ENCODE measurements at regions not wholly inside any gene's neighbourhood (a gene's known extent, or its start where the extent isn't known, plus 50 kb on each side); places are given as distances from the start of the nearest gene placed in this dataset.
"Not testable (repeated sequence)": the region's sequence is repeated elsewhere in the genome, so short reads cannot be mapped to it uniquely, and the experiment has no call there.

DNA sequence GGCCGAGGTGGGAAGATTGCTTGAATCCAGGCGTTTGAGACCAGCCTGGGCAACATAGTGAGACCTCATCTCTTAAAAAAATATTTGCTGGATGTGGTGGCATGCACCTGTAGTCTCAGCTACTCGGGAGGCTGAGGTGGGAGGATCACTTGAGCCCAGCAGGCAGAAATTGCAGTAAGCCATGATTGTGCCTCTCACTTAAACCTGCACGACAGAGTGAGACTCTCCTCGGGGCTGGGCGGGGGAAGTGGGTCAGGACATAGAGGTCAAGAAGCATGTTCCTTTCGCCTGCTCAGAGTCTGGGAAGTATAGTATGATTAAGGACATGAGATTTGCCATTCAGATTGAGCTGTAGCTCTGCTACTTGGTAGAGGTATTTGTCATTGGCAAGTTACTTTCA lies 52.3 kb downstream of the SEPTIN7 start:
- DNase-seq (ENCODE audit: low spot score), result not testable (repeated sequence)

DNA sequence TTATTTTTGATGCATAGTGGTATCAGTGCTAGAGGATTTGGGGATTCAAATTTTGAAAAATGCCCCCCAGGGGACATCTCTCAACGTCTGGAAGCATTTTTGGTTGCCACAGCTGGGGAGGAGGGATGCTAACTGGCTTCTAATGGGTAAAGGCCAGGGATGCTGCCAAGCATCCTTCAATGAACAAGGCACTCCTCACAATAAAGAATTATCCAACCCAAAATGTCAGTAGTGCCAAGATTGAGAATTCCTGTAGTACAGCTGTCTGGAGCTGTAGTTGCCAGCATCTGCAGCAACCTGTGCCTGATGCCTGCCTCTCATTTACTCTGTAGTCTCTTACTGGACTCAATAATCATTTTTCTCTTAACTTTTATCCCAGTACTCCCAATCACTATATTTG lies 53.5 kb downstream of the SEPTIN7 start:
- DNase-seq (ENCODE audit: low spot score), result no peak

DNA sequence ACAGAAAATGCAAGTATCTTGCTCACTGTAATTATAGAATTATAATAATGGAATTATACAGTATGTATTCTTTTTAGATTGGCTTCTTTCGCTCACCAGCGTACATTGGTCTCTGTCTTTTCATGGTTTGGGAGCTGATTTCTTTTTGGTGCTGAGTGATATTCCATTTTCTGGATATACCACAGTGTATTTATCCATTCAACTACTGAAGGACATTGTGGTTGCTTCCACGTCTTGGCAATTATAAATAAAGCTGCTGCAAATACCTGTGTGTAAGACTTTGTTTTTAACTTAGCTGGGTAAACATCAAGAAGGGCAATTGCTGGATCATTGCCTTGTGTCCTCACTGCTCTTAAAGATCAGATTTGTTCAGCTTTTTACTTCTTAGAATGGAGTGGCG lies 55.3 kb downstream of the SEPTIN7 start:
- DNase-seq (ENCODE audit: low spot score), result no peak

DNA sequence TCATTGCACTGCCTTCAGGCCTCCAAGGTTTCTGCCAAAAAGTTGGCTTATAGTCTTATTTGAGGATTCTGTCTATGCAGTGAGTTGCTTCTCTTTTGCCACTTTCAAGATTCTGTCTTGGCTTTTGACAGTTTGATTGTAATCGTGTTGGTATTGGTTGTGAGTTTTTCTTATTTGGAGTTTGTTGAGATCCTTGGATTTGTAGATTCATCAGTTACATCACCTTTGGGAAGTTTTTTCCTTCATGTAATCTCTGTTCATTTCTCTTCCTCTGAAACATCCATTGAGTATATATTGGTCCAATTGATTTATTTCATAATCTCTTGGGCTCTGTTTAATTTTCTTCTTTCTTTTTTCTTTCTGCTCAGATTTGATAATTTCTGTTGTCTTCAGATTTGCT lies 59.8 kb downstream of the SEPTIN7 start:
- DNase-seq (ENCODE audit: low spot score), result no peak

DNA sequence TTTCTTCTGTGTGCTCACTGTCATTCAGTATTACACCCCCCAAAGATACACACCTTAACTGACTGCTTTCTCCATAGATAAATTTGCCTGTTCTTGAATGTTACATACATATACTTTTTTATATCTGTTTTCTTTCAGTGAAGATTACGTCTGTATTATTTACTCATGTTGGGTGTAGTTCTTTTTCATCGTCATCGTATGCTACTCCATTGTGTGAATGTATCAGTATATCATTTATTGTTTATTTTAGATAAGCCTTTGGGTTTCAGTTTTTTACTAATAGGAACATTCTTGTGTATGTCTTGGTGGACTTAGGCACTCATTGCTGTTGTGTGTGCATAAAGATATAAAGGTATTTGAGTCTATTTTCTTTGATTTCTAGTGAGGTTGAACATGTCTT lies 64.4 kb downstream of the SEPTIN7 start:
- no peak for DNase-seq (ENCODE audit: low spot score)

DNA sequence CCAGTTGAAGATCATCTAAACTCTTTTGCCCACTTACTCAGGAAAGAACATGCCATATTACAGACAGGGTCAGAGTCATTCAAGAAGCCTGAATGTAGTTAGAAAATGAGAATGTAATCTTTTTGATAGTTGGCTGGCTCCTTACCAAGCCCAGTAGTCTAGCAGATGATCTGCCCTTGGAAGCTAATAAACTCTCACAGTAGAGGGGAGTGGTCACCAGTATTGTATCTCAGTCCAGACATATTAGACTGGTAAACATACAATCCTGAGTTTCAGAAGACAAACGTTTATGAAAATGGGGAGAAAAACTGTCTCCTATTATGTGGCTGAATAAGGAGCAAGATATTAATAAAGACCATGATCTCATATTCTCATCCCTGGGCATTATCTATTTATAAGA lies 65.3 kb downstream of the SEPTIN7 start:
- no peak for DNase-seq (ENCODE audit: low spot score)

DNA sequence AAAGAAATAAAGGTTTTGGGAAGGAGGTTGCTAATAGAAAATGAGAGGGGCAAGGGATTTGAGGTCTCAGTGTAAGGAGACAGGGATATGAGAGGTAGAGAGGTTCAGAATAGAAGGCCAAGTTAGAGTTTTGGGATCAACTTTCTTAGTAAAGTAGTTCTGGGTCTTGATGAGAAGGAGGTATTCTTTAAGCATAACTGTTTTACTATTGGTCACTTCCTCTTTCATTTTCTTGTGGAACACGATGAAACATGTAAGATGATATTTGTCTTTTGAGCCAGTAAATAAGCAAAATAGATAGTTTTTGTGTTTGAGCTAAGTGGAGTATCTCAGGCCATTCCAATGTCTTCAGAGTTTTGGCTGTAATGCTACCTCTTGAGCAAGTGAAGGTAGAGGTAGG lies 68.3 kb downstream of the SEPTIN7 start:
- DNase-seq (ENCODE audit: low spot score), result not testable (repeated sequence)

DNA sequence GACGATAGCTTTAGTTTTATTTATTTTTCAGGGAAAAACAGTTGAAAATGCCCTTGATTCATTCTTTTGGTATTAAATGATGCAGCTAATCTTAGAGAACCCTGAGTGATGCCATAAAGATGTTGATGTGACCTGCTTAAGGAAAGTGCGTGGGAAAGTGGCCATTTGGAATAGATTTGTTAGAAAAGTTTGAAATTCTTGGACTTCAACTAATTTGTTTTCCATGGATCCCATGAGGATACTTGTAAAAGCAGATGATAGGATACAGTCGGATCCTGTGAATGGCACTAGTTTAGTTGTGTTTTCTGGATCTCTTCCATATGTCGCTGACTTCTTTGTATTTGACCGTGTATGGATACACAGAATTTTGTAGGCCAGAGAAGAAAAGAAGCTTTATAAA lies 69.0 kb downstream of the SEPTIN7 start:
- DNase-seq (ENCODE audit: low spot score), result no peak

DNA sequence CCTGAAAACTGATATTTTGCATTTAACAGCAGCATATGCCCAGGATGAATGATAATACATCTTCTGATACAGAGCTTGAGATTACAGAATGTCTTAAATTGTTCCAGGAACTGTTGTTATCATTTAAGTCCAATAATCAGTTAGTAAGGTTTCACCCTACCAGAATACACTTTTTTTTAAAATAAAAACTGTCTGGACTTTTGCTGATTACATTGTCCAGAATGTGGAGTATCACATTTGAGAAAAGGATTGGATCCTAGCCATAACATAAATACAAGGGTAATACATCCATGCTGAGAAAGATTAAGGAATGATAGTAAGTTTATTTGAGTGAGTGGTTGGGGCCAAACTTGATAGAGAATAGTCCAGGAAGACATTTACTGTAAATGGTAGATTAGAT lies 71.0 kb downstream of the SEPTIN7 start:
- no peak for DNase-seq (ENCODE audit: low spot score)

DNA sequence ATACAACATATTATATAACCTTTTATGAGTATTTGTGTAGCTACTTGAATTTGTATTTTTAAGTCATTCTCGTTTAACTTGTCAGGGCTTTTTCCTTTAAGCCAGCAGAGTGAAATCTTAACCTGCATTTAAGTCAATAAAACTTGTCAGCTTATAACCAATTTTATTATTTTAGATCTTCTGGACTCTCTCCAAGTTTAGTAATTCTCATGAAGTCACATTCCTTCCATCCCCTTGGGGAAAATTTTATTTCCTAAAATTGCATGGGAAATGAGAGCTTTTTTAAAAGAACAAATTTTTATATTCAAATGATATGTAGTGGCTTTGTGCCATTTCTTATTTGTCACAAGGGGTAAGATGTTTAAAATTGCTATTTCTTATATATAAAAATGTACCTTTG lies 74.0 kb downstream of the SEPTIN7 start:
- no peak for DNase-seq (ENCODE audit: low spot score)

DNA sequence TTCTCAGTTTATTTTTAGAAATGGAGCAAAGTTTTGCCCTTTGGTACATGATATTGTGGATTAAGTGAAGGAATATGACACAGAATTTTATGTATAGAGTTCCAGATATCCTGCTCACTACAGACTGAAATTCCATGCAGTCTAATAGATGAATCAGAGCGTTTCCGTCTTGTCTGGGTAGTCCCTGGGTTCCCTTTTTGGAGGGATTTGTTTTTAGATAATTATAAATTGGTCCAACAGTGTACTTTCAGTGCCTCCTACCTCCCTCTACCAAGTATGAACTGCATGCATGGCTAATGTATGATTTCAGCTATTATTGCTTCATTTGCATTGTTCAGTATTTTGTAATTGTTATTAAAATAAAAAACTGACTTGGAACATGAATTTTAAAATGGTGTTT lies 74.4 kb downstream of the SEPTIN7 start:
- DNase-seq (ENCODE audit: low spot score), result no peak

DNA sequence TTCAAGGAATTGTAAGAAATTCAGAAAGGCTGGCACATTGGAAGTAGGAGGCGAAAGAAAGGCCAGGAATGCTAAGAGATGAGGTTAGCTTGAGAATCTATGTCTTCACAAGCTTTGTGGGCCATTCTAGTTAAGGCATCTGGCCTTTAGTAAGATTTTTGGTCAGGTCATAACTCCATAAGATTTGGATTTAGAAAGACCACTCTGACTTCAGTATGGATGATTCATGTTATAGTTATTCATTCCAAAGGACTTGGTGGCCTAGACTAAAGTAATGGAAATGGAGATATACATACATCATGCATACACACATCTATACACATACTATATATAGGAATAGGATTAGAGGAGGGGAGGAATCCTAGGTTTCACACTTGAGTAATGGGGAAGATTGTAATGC lies 77.5 kb downstream of the SEPTIN7 start:
- no peak for DNase-seq (ENCODE audit: low spot score)

DNA sequence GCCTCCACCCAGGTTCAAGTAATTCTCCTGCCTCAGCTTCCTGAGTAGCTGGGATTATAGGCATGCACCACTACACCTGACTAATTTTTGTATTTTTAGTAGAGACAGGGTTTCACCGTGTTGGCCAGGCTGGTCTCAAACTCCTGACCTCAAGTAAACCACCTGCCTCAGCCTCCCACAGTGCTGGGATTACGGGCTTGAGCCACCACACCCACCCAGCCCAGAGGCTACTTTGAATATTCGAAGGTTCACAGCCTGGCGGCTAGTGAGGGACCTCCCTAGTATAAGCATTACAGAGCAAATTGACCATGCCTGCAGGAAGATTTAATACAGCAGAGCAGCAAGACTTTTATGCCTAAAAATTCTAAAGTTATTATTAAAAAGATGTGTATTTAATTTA lies 86.6 kb downstream of the SEPTIN7 start:
- not testable (repeated sequence) for DNase-seq (ENCODE audit: low spot score)

DNA sequence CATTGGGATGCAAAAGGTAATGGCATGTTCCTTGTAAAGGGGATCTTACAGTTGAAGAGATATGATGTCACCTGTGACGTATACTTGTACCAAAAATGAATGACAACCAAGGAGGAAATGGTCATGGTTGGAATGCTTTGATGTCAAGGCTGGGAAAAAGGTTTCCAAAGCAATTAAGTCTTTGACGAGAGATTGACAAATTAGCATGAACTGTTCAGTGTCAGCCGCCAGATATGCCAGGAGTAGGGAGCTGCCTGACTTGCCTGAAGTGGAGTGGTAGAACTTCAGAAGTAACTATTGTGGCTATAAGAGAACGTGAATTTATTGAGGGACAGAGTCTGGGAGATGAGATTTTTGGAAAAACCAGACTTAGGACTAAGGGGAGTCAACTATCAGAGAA lies 88.1 kb downstream of the SEPTIN7 start:
- no peak for DNase-seq (ENCODE audit: low spot score)

DNA sequence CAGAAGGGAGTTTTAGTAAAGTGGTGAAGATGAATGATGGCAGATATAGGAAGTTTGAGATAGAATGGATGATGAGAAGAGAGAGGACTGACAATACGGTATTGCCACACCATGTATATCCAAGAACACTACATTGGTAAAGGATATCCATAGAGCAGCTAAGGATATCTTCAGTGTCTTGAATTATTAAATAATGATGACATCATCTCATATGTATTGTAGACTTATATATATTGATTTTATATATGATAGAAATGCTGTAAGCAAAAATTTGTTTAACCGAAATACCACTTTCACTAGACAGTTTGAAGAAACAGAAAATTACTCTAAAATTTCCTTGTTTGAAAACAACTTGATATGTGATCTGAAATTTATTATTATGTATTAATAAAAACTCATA lies 89.0 kb downstream of the SEPTIN7 start:
- no peak for DNase-seq (ENCODE audit: low spot score)

DNA sequence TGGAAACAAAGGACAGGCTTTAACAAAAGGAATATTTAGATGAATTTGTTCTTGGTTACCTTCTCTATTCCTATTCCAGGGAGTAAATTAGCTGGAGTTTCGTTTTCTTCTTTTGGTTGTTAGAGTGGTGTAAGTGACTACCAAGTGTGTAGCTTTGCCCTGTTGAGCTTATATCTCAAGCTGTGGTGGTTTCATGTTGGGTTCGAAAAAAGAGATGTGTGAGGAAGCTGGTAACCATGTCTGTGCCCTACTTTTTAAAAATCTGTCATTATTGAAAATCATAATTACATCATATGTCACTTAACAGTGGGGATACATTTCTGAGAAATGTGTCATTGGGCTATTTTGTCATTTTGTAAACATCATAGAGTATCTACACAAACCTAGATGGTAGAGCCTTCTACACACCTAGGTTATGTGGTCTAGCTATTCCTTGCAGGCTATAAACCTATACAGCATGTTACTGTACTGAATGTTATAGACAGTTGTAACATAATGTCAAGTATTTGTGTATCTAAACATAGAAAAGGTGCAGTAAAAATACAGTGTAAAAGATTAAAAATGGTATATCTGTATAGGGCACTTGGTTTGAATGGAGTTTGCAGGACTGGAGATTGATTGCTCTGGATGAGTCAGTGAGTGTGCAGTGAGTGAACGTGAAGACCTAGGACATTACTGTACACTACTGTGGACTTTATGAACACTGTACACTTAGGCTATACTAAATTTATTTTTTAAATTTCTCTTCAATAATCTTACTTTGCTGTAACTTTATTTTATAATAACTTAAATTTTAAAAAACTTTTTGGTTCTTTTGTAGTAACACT lies 90.4 kb downstream of the SEPTIN7 start:
- no peak for DNase-seq (ENCODE audit: low spot score)

DNA sequence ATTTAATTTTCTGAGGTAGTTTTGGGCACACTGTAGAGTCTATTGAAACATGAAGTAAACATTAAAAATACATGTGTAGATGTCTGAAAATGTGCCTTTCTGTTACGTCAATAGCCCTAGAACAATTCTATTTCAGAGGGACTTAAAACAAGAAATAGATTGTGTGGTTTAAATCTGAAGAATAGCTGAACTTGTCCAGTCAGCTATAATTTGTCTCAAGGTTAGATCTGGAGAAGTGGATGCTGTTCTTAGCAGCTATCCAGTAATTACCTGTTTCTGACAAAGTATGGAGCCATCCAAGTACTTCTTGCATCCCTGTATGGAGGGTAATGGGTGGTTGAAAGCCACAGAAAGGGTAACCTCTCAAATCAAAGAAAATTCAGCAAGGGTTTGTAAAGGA lies 92.8 kb downstream of the SEPTIN7 start:
- no peak for DNase-seq (ENCODE audit: low spot score)

DNA sequence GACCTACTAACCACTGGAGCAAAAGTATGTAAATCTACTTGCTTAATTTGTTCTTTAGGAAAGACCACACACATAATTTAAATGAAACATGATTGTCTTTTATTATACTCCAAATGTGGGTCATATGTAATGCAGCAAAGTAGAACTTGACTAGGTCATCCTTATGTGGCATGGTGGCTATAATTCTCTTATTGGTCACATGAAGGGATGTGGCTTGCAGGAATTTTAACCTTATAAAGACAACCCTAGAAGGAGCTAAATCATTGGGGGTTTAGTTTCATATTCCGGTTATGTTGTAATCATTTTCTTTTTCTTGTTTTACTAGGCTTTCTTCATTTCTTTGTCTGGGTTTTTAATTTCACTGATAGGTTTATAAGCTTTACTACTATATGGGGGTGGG lies 93.9 kb downstream of the SEPTIN7 start:
- DNase-seq (ENCODE audit: low spot score), result peak; percentile 71

DNA sequence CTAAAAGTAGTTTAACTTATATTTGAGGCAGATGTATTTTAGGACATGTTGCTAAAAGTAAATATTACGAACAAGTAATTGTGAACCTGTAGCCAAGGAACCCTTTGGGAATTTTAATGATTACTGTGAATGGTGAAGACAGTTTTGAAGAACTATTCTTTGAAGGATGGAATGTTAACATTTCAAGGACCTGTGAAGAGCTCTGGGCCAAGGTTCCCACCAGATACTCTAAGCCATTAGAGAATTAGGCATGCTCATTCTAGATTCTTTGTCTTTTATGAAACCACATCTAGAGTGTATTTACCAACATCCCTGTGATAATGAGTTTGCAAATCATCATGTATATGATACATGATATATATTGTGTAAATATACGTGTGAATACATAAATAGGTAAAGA lies 99.8 kb downstream of the SEPTIN7 start:
- no peak for DNase-seq (ENCODE audit: low spot score)

DNA sequence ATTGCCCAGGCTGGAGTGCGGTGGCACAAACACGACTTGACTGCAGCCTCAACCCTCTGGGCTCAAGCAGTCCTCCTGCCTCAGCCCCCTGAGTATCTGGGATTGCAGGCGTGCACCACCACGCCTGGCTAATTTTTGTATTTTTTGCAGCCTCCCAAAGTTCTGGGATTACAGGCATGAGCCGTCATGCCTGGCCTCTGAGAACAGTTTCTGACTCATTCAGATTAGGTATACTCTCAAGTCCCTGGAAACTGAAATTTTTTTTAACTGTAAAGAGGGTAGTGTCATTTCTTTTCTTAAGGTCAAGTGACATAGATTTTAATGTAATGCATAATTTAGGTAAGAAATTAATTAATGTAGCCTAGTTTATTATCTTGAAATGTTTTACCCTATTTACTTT lies 104.7 kb downstream of the SEPTIN7 start:
- no peak for DNase-seq (ENCODE audit: low spot score)

DNA sequence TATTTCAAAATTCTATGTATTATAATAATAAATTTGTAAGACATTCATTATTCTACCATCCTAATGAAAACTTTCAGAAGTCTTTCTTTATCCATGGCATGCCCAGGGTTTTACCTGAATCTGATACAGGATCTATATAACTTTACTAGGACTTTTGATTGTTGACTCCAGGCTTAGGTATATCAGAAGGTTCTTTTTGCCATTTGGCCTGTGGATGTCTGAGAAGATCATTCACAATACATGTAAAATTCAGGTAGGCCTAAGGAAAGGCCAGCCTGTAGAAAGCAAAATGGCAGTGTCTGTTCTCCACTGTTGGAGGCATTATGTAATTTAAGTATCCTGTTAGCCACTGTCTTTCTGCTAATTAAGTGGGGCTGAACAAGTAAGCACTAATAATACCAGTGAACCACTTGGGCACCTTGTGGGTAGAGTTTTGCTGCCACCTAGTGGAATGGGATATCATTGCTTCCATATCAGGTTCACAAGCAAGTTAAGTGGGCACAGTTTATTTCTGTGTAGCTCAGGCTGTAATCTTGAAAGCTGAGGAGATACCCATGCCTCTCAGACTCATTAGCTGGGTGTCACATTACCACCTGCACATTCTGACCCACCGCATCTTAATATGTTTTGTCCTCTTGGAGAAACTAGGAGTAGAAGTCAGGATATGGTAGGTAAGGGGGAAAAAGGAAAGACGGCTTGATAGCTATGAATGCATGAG lies 105.5 kb downstream of the SEPTIN7 start:
- peak; percentile 82 for DNase-seq (ENCODE audit: low spot score)

DNA sequence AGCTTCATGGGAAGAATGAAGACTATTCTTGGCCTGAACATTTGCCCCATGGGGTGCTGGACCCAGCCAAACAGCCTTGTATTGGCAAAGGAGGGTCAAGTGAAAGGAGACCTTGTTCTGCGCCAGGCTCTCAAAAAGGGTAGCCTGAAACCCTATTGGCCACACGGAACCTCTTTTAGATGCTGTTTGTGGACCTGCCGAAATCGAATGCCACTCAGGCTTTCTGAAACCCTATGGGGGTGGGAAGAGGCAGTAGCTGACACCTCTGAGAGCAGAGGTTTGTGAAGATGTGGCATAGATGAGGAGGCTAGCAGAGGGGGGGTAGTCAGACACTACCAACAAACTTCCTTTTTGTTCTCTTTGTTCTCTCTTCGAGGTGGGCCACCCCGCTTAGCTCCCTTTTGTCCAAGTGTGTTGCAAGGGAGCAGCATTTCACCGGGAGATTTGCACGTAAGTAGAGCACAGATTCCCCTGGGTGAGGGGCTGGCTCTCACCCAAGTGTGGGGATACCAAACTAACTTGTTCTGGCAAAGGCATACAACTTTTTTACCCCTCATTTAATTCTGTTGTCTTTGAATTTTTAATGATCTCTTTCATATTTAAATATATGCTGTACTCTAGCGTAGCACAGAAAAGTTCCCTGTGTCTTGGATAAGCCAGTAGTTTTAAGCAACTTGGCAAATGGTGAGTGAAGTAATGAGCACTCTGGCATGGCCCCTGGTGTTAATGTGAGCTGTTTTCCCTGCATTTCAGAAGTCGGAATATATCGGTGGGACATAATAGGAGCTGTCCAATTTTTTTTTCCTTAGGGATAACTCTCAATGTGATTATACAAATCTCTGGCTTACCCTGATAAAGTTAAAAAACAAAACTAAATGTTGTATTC lies 107.7 kb downstream of the SEPTIN7 start:
- no peak for DNase-seq (ENCODE audit: low spot score)
